GM18519 (cell line): ENCODE measurements at regions not wholly inside any gene's neighbourhood (a gene's known extent, or its start where the extent isn't known, plus 50 kb on each side); places are given as distances from the start of the nearest gene placed in this dataset.
A peak's percentile ranks its signal among the peaks of the same experiment; 100 is the strongest.

Experiments
- ATAC-seq: cut with Tn5 transposase; IDR thresholded peaks from one replicate; pipeline ENCODE4 v1.9.1; 2021; ENCODE audit warnings: mild to moderate bottlenecking, moderate library complexity; ENCODE audit not compliant: unreplicated experiment, low FRiP score

GRCh38 chr2:150631236-150631821 is 143.9 kb upstream of the RND3 start:
- no peak for ATAC-seq

DNA sequence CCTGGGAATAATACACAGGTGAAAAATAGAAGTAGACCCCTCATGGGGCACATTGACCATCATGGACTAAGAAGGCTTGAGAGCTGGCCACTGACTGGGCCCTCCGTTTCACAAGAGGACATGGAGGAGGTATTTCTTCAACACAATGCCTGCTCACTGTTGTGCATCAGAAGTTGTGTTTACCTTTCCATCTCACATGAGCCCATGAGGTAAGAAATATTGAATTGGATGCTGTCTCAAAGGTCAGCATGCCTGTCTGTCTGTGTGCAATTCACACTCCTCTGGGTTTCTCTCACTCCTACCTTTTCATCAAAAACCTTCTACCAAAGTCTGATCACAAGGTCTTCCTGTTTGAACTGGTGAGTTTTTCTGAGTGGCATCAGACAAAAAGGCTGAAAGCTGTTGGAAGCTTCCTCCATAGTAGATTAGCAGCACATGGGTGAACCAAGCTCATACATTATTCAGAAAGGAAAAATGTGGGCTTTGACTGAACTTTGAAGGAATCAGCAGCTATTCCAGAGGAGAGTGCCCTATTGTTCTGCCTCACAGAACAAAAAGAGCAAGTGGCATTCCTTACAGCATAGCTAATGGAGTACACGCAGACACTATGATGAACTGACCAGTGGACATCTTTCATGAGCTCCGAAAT is 143.2 kb upstream of the RND3 start:
- ATAC-seq, result no peak

- ATAC-seq, result no peak
Measured at GRCh38 chr2:150627526-150627925, 140.1 kb upstream of the RND3 start.

- ATAC-seq, result no peak
Measured at GRCh38 chr2:150626934-150627411, 139.5 kb upstream of the RND3 start.

DNA sequence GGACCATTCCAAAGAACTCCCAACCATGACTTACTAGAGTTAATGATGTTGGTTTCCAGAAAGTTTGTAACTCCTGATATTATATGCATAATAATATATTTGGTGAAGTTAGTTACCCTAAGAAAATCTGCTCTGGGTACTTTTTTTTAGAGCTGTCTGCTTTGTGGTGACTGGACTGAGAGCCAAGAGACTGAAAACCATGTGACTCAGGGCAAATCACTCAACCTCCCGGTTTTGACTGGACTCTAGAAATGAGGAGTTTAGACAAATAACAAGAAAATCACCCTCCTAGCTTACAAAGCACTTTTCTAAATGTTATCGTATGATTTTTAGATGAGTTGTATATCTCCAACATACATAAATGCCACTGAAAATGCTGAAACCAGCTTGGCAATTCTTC is 138.3 kb upstream of the RND3 start:
- no peak for ATAC-seq

GRCh38 chr2:150625303-150625702 is 137.8 kb upstream of the RND3 start:
- no peak for ATAC-seq

DNA sequence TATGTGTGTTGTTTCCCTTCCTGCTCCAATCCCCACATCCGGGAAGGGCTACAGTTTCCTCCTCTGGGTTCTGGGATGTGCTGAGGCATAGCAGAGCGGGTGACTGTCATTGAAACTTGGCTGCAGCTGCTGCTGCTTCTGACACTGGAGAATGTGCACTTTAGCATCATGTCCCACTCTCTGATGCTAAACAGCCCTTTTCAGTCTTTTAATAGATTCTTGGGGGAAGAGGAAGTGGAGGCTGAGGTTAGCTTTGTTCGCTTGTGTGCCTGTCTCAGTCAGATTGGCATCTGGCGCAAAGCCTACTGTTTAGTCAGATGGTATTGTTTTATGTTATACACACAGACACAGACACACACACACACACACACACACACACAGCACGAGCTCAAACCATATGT is 136.5 kb upstream of the RND3 start:
- ATAC-seq, result no peak

- no peak for ATAC-seq
Measured at GRCh38 chr2:150621526-150622213, 134.2 kb upstream of the RND3 start.

DNA sequence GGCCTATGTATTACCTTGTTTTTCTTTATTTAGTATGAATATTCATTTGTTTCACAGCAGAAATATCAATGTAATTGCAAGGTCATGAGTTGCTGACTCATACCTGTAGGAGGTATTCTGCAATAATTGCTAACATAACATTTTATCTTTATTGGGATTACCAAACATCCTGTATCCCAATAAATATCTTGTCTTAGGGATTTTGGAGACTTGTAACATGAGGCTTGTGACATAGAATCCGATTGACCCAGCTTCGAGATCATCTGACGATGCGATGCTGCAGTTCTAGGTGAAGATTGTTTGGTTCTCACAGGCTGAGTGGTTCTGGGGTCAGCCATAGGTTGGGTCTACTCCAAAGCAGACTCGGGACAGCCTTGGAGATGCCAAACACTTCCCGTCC is 133.4 kb upstream of the RND3 start:
- no peak for ATAC-seq

- ATAC-seq, result no peak
Measured at GRCh38 chr2:150620416-150620815, 132.9 kb upstream of the RND3 start.

DNA sequence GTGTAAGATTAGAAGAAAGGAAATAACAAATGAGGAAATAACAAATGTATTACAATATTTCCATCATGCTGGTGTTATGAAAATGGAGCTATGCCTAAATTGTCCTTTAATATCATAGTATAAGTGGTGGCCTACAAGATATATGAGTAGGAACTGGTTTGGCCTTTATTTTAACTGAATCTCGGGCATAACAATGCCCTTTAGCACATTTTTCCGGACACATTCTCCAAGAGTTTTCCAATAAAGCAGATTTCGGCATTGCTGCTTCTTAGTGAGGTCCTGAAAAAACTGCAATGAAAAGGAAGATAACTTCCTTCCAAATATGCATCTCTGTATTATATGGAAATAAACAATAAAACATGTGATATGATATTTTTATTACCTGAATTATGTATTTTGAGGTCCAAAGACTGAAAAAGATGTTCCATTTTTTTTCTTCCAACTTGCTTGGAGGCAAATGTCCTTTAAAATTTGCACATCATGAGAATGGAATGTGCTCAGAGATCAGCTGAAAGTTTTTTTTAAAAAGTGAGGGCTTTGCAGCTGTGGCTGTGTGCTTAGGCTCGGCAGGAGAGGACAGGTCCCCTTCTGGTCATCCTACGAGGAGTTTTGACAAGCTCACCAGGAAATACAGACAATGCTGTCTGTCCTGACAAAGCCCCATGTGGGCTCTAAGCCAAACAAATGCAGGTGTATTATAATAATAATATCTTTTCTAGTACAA is 132.3 kb upstream of the RND3 start:
- no peak for ATAC-seq

GRCh38 chr2:150618245-150618895 is 130.9 kb upstream of the RND3 start:
- ATAC-seq, result no peak

GRCh38 chr2:150617351-150617978 is 130.0 kb upstream of the RND3 start:
- no peak for ATAC-seq

DNA sequence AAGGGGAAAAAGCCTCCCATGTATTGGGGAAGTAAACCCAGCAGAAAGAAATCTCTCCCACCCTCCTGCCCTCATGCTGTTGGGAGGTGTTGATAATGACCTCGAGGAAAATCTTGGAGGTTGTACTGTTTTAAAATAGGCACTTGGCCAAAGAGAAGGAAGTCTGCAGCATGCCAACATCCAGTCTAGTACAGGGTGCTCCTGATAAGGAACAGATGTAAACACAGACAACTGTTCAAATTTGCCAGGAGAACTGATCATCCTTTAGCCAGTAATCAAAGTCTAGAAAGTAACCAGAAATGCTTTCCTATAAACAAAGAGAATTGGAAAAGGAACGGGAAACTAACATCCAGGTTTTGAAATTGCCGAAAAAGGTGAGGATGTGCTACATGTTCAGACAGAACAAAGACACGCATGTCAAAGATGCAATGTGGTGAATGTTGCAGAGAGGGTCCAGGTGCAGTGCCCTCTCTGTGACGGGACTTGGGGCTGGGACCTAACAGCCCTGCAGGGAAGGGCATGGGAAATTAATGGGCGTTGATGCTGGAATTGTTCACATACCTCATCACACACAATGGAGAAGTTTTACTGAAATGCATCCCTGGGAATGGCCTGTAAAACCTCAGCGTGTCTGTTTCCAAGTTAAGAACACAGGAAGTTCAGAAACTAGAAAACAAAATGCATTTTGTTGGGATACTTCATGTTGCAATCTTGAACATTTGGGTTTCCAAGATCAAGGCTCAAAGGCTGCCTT is 125.7 kb upstream of the RND3 start:
- no peak for ATAC-seq

DNA sequence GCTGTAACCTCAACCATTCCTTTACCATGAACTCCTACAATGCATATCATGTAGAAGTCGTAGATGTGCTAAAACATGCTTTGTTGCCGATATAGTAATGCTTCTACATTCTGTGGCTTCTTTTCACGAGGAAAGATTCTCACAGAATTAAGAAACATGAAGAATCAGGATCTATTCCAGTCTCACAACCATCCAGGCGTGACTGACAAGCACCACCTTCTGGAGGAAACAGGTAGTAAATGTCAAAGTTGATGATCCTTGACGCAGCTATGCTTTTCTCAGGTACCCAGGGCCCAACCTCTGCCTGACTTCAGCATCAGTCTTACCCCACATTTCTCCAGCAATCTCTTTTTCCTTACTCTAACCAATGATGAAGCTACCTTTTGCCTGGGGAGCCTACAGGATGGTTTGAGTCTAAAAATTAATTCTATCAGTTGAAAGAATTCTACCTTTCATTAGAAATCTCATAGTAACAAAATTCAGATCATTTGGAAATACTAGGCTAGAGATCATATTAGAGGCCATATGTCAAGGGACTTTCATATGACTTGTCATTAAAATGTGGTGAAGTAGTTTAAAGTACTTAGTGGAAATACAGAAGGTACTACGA is 123.3 kb upstream of the RND3 start:
- ATAC-seq, result peak; percentile 54

GRCh38 chr2:150609831-150610582 is 122.5 kb upstream of the RND3 start:
- no peak for ATAC-seq

GRCh38 chr2:150608341-150608740 is 120.9 kb upstream of the RND3 start:
- no peak for ATAC-seq

GRCh38 chr2:150607390-150607811 is 119.9 kb upstream of the RND3 start:
- no peak for ATAC-seq
